Mucosa of descending colon (tissue), 3 donors: ENCODE measurements at regions not wholly inside any gene's neighbourhood (a gene's known extent, or its start where the extent isn't known, plus 50 kb on each side); places are given as distances from the start of the nearest gene placed in this dataset.

Source experiments
- ATAC-seq: fragments of 200-7000 bp; cut with Tn5 transposase; one replicate; pipeline ENCODE4 v1.9.1; 2020; ENCODE audit warnings: mild to moderate bottlenecking, moderate library complexity
- DNase-seq, 3 donors: peaks; one replicate each; pipeline ENCODE4 v3.0.0-alpha.2; 2020
- H3K36me3 ChIP-seq: fragments of 200-600 bp; one replicate; pipeline ENCODE4 v1.8.0; 2021; ENCODE audit warnings: low read depth, mild to moderate bottlenecking
- H3K4me1 ChIP-seq: fragments of 200-600 bp; one replicate; pipeline ENCODE4 v1.8.0; 2021; ENCODE audit warnings: low read depth, mild to moderate bottlenecking
- H3K4me3 ChIP-seq: fragments of 200-600 bp; one replicate; pipeline ENCODE4 v1.8.0; 2021; ENCODE audit warnings: mild to moderate bottlenecking
- H3K9me3 ChIP-seq: fragments of 200-600 bp; one replicate; pipeline ENCODE4 v1.8.0; 2021; ENCODE audit warnings: mild to moderate bottlenecking
- intact Hi-C, 2 donors: fragments of 100-400 bp; cut with DNase I in 1 of 2; cut with micrococcal nuclease in 1 of 2; formaldehyde crosslinking; loops; one replicate each; pipeline versions ENCODE4 v1.11.0 to v1.11.1; 2022; cut with DNase I, micrococcal nuclease
- TF ChIP-seq, protein P1 (sequence below): fragments of 200-600 bp; IDR thresholded peaks from one replicate; pipeline ENCODE4 v1.8.0; 2022; ENCODE audit warnings: antibody characterized with exemption, mild to moderate bottlenecking
- donor health status: DM: no; HTN: no; CAD: no; lungs with moderate emphysema.
- donor health status: DM: no; HTN: no; CAD: no.
- donor health status: DM: no; HTN: yes; CAD: no.

DNA sequence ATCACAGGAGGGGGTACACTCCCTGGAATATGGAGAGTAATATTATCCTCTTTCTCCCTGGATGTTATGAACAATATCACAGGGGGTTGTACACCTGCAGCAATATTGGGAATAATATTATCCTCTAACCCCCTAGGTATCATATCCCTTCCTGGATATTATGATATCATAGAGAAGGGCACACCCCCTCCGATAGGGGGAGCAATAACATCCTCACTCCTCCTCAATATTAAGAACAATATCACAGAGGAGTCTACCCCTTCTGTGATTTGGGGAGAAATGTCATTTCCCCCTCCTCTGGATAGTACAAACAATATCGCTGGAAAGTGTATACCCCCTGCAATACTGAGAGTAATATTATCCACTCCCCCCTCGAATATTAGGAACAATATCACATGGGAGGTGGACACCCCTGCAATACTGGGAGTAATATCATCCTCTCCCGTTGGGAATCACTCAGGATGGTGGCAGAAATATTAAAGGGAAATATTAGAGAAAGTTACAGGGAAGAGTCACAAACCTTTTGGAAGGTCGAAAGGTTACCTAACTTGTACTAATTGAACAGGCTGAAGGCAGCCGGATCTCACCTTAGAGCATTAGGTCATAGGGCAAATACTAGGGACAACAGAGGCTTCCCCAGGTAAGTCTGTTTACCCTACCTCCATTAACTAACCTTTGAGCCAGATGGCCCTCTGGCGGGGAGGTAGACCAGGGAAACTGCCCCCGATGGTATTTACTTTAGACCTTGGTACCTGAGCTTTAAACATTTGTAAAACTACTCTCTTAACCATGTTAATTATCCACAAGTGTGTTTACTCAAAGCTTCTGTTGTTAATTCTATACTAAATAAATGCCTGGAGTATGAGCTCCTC lies 57.5 kb upstream of the FREM1 start:
- H3K9me3 ChIP-seq: no peaks in the 10 kb centered on the region
- ATAC-seq: no peak
- no peaks in the 10 kb centered on the region for H3K4me1 ChIP-seq
- TF ChIP-seq, protein P1, sequence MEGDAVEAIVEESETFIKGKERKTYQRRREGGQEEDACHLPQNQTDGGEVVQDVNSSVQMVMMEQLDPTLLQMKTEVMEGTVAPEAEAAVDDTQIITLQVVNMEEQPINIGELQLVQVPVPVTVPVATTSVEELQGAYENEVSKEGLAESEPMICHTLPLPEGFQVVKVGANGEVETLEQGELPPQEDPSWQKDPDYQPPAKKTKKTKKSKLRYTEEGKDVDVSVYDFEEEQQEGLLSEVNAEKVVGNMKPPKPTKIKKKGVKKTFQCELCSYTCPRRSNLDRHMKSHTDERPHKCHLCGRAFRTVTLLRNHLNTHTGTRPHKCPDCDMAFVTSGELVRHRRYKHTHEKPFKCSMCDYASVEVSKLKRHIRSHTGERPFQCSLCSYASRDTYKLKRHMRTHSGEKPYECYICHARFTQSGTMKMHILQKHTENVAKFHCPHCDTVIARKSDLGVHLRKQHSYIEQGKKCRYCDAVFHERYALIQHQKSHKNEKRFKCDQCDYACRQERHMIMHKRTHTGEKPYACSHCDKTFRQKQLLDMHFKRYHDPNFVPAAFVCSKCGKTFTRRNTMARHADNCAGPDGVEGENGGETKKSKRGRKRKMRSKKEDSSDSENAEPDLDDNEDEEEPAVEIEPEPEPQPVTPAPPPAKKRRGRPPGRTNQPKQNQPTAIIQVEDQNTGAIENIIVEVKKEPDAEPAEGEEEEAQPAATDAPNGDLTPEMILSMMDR: no peak
- no peaks in the 10 kb centered on the region for H3K36me3 ChIP-seq
- intact Hi-C loops: no loop called here
- DNase-seq: no peak
- H3K4me3 ChIP-seq: no peak overlapping the region

DNA sequence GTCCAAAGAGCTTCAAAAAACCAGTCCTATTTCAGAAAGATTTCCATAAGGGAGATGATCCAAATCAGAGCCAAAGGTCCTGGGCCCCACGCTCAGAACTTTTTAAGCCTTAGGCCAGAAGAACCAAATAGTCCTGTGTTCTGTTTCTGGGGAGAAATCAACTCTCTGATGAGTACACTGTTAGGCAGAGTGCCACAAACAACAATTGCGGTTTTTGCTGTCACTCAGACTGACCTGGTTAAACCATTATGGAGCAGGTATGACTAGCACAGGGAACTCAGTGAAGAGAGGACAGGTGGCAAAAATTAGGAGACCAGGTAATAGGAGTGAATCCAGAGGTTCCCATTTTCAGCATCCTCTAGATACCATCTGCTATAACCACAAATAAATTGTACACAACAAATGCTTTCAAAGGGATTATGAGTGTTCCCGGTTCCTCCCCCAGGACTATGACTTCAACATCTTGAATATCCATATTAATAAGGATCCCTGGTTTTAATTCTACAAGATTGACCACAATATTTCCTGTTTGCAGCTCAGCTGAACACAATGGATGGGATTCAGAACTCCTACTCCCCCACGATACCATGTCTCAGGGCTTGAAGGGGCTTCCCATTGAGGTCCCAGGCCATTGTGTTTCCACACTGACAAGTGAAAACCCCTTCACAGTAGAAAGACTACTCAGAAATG lies 52.1 kb upstream of the FREM1 start:
- intact Hi-C loops: no loop called here
- ATAC-seq: no peak
- TF ChIP-seq, protein P1: no peak

DNA sequence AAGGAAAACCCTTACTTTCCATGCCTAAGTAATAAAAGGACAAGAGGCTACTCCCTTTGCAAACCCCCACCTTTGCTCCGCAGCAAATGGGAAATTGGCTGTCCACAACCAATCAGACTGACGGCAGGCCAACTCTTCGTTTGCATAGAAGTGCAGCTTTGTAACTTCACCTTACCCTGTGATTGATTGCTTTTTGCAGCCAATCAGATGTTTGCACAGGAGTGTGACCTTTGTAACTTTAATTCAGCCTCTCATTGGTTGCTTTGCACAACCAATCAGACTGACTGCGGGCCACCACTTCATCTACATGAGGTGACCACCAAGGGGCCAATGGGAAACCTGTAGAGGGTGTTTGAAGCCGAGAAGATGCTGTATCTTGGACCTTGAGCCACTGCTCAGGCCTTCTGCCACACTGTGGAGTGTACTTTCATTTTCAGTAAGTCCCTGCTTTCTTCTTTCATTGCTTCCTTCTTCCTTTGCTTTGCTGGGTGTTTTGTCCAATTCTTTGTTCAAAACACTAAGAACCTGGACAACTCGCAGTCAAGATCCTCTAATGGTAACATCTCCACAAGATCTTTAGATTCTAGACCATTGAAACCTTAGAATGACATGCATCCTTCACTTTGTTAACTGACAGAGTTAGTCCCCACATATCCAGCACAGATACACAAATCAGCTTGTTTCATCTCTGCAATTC lies 51.3 kb upstream of the FREM1 start:
- TF ChIP-seq, protein P1: no peak
- peak; percentile 40 to 56 (median 40) for DNase-seq

More for the DNA sequence above, 52.1 kb upstream of the FREM1 start:
- no peaks in the 10 kb centered on the region for H3K4me1 ChIP-seq
- H3K9me3 ChIP-seq: no peaks in the 10 kb centered on the region
- H3K36me3 ChIP-seq: no peaks in the 10 kb centered on the region
- no peak overlapping the region for H3K4me3 ChIP-seq
- no peak for DNase-seq

DNA sequence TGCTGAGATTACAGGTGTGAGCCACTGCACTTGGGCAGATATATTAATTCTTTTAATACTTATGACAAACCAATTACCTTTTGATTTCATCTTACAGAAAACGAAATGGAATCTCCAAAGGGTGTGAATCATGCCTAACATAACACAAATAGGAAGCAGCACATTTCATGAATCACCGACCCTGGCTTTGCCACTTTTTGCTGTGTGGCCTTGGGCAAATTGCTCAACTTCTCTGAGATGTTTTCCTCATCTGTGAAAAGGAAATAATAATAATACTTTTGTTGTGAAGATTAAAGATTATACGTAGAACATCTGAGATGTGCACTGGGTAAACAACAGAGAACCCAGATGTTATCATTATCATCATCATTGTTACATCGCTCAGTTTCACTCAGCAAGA lies 50.7 kb upstream of the FREM1 start:
- ATAC-seq (no peak), DNase-seq (no peak)
- intact Hi-C loops: no loop called here
- TF ChIP-seq, protein P1: no peak
- H3K36me3 ChIP-seq: no peaks in the 10 kb centered on the region
- no peaks in the 10 kb centered on the region for H3K9me3 ChIP-seq
- H3K4me3 ChIP-seq: no peak overlapping the region
- H3K4me1 ChIP-seq: no peaks in the 10 kb centered on the region

More for the DNA sequence above, 51.3 kb upstream of the FREM1 start:
- peak; percentile 97 for ATAC-seq
- Histone ChIP-seq H3K36me3 (no peaks in the 10 kb centered on the region), H3K4me1 (no peaks in the 10 kb centered on the region), H3K4me3 (no peak overlapping the region), H3K9me3 (no peaks in the 10 kb centered on the region)
- intact Hi-C loops: no loop called here
